Mesendoderm (in vitro differentiated cells): ENCODE measurements at regions not wholly inside any gene's neighbourhood (a gene's known extent, or its start where the extent isn't known, plus 50 kb on each side); places are given as distances from the start of the nearest gene placed in this dataset.

Experiments used
- DNase-seq: peaks from one replicate; pipeline ENCODE4 v3.0.0; 2013
- H2AK5ac ChIP-seq: 2 replicates; pipeline ENCODE4 v1.6.1; 2013; ENCODE audit warnings: low read length, inconsistent platforms
- H2BK120ac ChIP-seq: 2 replicates; pipeline ENCODE4 v1.6.1; 2013; ENCODE audit warnings: low read depth, mild to moderate bottlenecking, low read length, moderate library complexity, mixed read lengths
- H2BK15ac ChIP-seq: replicated peaks from 2 replicates; pipeline ENCODE4 v1.6.1; 2013; ENCODE audit warnings: low read depth, mild to moderate bottlenecking, moderate library complexity
- H2BK5ac ChIP-seq: 2 replicates; pipeline ENCODE4 v1.6.1; 2013; ENCODE audit warnings: low read length, inconsistent platforms
- H3K18ac ChIP-seq: 2 replicates; pipeline ENCODE4 v1.6.1; 2013; ENCODE audit warnings: mild to moderate bottlenecking, low read length, mixed read lengths
- H3K23ac ChIP-seq: one replicate; pipeline ENCODE4 v1.6.1; 2013; ENCODE audit warnings: low read length
- H3K27ac ChIP-seq: 2 replicates; pipeline ENCODE4 v1.5.1; 2013; ENCODE audit warnings: low read depth, mild to moderate bottlenecking, inconsistent platforms, low read length, moderate library complexity
- H3K27me3 ChIP-seq: 2 replicates; pipeline ENCODE4 v1.6.1; 2013; ENCODE audit warnings: low read length, control low read depth, mild to moderate bottlenecking, inconsistent platforms; ENCODE audit not compliant: insufficient read depth, poor library complexity
- H3K36me3 ChIP-seq: 2 replicates; pipeline ENCODE4 v1.6.1; 2013; ENCODE audit warnings: low read length, inconsistent platforms; ENCODE audit not compliant: control insufficient read depth, insufficient read depth
- H3K4ac ChIP-seq: one replicate; pipeline ENCODE4 v1.6.1; 2013; ENCODE audit warnings: low read depth, mild to moderate bottlenecking, low read length, moderate library complexity
- H3K4me1 ChIP-seq: 2 replicates; pipeline ENCODE4 v1.6.1; 2013; ENCODE audit warnings: low read depth, low read length, inconsistent platforms; ENCODE audit not compliant: control insufficient read depth
- H3K4me2 ChIP-seq: 2 replicates; pipeline ENCODE4 v1.6.1; 2013; ENCODE audit warnings: low read length
- H3K4me3 ChIP-seq: 2 replicates; pipeline ENCODE4 v1.5.1; 2013; ENCODE audit warnings: mild to moderate bottlenecking, low read length
- H3K56ac ChIP-seq: one replicate; pipeline ENCODE4 v1.6.1; 2013; ENCODE audit warnings: low read length
- H3K79me1 ChIP-seq: 2 replicates; pipeline ENCODE4 v1.6.1; 2013; ENCODE audit warnings: low read length, inconsistent platforms
- H3K79me2 ChIP-seq: 2 replicates; pipeline ENCODE4 v1.6.1; 2013; ENCODE audit warnings: mild to moderate bottlenecking, low read length; ENCODE audit not compliant: control insufficient read depth, insufficient read depth
- H3K9ac ChIP-seq: 2 replicates; pipeline ENCODE4 v1.6.1; 2013; ENCODE audit warnings: low read length, inconsistent platforms
- H4K5ac ChIP-seq: one replicate; pipeline ENCODE4 v1.6.1; 2013; ENCODE audit warnings: low read length
- H4K8ac ChIP-seq: one replicate; pipeline ENCODE4 v1.6.1; 2013; ENCODE audit warnings: low read depth, mild to moderate bottlenecking, control low read depth, low read length, moderate library complexity
- WGBS: extraction: QIAGEN DNeasy Blood & Tissue Kit; methylation state at CpG from one replicate; pipeline ENCODE4 v1.1.7; 2013; ENCODE audit warnings: low lambda C conversion rate, missing lambda C conversion rate; ENCODE audit not compliant: insufficient coverage; ENCODE audit errors: extremely low coverage; 5-methylcytosine and 5-hydroxymethylcytosine counted together

- no peak overlapping the region for H3K23ac ChIP-seq
- H4K5ac ChIP-seq = no peak overlapping the region
- no peaks in the 10 kb centered on the region for H3K27me3 ChIP-seq
- peaks cover 6% of the 10 kb centered on the region for H3K4me1 ChIP-seq
- no peak overlapping the region for H3K4ac ChIP-seq
- no peaks in the 10 kb centered on the region for H3K36me3 ChIP-seq
- H2BK120ac ChIP-seq = no peak overlapping the region
- H3K79me2 ChIP-seq = no peaks in the 10 kb centered on the region
- no peak overlapping the region for H4K8ac ChIP-seq
- H2BK5ac ChIP-seq = no peak overlapping the region
- no peak overlapping the region for H3K9ac ChIP-seq
- whole genome bisulfite sequencing = no CpG with 5 or more reads among the region's 2 CpGs
- H3K27ac ChIP-seq = no peak overlapping the region
- no peak overlapping the region for H3K4me2 ChIP-seq
- H3K56ac ChIP-seq = no peak overlapping the region
- H3K18ac ChIP-seq = no peak overlapping the region
- H3K4me3 ChIP-seq = no peak overlapping the region
- no peaks in the 10 kb centered on the region for H3K79me1 ChIP-seq
- H2BK15ac ChIP-seq = no peak overlapping the region
- DNase-seq = no peak
- no peak overlapping the region for H2AK5ac ChIP-seq
These were observed 53.9 kb upstream of the ARID5B start for GRCh38 chr10:61847640-61848039.

GRCh38 chr10:61850376-61850775, 51.1 kb upstream of the ARID5B start:
- no peak overlapping the region for H3K23ac ChIP-seq
- H3K79me1 ChIP-seq = no peaks in the 10 kb centered on the region
- no peaks in the 10 kb centered on the region for H3K36me3 ChIP-seq
- H3K4me1 ChIP-seq = peaks cover 3% of the 10 kb centered on the region
- H3K4ac ChIP-seq = no peak overlapping the region
- no peak overlapping the region for H2BK15ac ChIP-seq
- no peak overlapping the region for H3K9ac ChIP-seq
- no peak overlapping the region for H3K27ac ChIP-seq
- no peak for DNase-seq
- H4K5ac ChIP-seq = no peak overlapping the region
- H4K8ac ChIP-seq = no peak overlapping the region
- no peak overlapping the region for H3K4me2 ChIP-seq
- no peaks in the 10 kb centered on the region for H3K79me2 ChIP-seq
- no peak overlapping the region for H2BK120ac ChIP-seq
- H3K27me3 ChIP-seq = no peaks in the 10 kb centered on the region
- no peak overlapping the region for H2AK5ac ChIP-seq
- H3K4me3 ChIP-seq = no peak overlapping the region
- H3K56ac ChIP-seq = no peak overlapping the region
- no peak overlapping the region for H3K18ac ChIP-seq
- H2BK5ac ChIP-seq = no peak overlapping the region
